ENCODE measurements at regions not wholly inside any gene's neighbourhood (a gene's known extent, or its start where the extent isn't known, plus 50 kb on each side); places are given as distances from the start of the nearest gene placed in this dataset.

- DNase-seq: no peak
These were observed 54.6 kb upstream of the C1GALT1 start for GRCh38 chr7:7127773-7128172.

GRCh38 chr7:7129381-7129780, 53.0 kb upstream of the C1GALT1 start:
- no peak for DNase-seq

GRCh38 chr7:7131273-7131672, 51.1 kb upstream of the C1GALT1 start:
- DNase-seq: no peak

All from CD4-positive, alpha-beta T cell treated with Interleukin-1 beta for 1 hour (primary cell).